ENCODE measurements at regions not wholly inside any gene's neighbourhood (a gene's known extent, or its start where the extent isn't known, plus 50 kb on each side); places are given as distances from the start of the nearest gene placed in this dataset.

DNA sequence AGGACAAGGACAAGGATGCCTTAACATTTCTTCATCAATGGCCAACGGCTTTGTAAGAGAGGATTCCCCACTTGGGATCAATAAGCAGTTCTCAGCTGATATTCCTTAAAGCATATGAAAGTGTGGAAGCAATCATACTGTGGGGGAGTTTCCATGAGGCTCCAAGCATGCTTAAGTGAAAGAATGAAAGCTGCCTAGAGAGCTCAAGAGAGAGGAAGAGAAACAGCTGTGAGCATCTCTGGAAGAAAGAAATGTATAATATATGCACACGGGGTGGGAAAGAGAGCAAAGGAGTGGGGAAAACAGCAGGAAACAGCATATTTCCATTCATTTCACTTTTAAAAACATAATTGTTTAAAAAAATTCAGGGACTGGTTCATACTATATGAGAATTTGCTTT is 94.7 kb upstream of the WARS2 start:
- no peaks in the 10 kb centered on the region for H3K27me3 ChIP-seq
- no peaks in the 10 kb centered on the region for H3K36me3 ChIP-seq
- H3K4me1 ChIP-seq: no peaks in the 10 kb centered on the region
- no peak overlapping the region for H3K4me3 ChIP-seq
- H3K27ac ChIP-seq: no peak overlapping the region
- intact Hi-C loops (cut with DNase I; ENCODE audit: low total_unique reads): no loop called here
- H3K9me3 ChIP-seq: no peaks in the 10 kb centered on the region
- TF ChIP-seq, protein P1, sequence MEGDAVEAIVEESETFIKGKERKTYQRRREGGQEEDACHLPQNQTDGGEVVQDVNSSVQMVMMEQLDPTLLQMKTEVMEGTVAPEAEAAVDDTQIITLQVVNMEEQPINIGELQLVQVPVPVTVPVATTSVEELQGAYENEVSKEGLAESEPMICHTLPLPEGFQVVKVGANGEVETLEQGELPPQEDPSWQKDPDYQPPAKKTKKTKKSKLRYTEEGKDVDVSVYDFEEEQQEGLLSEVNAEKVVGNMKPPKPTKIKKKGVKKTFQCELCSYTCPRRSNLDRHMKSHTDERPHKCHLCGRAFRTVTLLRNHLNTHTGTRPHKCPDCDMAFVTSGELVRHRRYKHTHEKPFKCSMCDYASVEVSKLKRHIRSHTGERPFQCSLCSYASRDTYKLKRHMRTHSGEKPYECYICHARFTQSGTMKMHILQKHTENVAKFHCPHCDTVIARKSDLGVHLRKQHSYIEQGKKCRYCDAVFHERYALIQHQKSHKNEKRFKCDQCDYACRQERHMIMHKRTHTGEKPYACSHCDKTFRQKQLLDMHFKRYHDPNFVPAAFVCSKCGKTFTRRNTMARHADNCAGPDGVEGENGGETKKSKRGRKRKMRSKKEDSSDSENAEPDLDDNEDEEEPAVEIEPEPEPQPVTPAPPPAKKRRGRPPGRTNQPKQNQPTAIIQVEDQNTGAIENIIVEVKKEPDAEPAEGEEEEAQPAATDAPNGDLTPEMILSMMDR (IDR thresholded peaks at IDR 0.05): no peak
- DNase-seq: no peak

DNA sequence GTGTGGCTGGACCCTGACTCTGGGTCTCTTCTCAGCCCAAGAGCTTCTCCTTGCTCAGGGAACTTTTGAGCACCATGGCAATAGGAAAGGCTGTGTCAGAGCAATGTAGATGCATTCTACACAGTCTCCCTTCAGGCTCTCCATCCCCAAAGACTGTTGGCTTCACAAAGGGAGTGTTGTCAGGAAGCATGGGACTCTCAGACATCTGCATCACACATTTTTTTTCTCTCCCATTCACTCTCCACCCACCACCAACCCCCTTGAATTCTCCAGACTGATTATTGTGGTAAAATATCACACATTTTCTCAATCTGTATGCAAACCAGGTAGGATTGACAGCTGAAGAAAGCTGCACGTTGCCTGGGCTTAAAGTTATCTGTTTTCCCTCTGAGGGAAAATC is 105.4 kb upstream of the WARS2 start:
- Histone ChIP-seq H3K36me3 (no peaks in the 10 kb centered on the region), H3K27me3 (no peaks in the 10 kb centered on the region), H3K4me1 (no peaks in the 10 kb centered on the region), H3K27ac (no peak overlapping the region), H3K9me3 (no peaks in the 10 kb centered on the region), H3K4me3 (no peak overlapping the region)
- TF ChIP-seq, protein P1 (IDR thresholded peaks at IDR 0.05): no peak
- intact Hi-C loops (cut with DNase I; ENCODE audit: low total_unique reads): no loop called here
- DNase-seq: no peak

DNA sequence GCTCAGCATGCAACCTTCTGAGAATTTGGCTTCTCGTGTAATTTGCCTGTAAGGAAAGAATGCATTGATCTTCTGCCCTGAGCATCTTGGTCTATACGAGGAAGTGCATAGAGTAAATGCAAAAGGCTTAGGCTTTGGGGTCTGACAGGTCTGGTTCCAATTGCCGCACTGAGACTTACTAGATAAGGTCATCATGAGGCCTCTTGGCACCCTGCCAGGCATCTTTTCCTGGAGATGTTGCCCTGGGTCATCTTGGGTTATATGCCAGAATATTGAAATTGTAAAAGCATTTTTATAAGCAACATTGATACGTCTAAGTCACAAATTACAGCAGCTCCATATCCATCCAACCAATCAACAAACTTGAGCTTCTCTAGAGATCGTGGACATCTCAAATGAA is 108.8 kb upstream of the WARS2 start:
- no peak overlapping the region for H3K27ac ChIP-seq
- TF ChIP-seq, protein P1 (IDR thresholded peaks at IDR 0.05): no peak
- H3K9me3 ChIP-seq: no peaks in the 10 kb centered on the region
- H3K27me3 ChIP-seq: no peaks in the 10 kb centered on the region
- H3K4me1 ChIP-seq: no peaks in the 10 kb centered on the region
- no peaks in the 10 kb centered on the region for H3K36me3 ChIP-seq
- no peak overlapping the region for H3K4me3 ChIP-seq
- intact Hi-C loops (cut with DNase I; ENCODE audit: low total_unique reads): no loop called here
- DNase-seq: no peak

DNA sequence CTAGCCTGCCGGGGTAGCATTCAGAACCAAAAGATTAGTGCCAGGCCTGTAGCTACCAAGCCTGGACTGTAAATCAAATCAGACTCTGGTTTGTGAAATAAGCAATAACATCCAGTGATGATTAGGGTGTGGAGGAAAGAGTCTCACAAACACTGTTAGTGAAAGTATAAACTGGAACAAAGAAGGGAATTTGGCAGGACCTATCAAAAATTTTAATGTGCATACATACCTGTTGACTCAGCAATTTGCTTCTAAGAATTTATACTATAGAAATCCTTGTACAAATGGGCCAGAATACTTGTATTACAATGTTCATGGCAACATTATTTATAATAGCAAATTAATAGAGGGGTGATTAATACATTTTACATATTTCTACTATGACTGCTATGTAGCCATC is 109.8 kb upstream of the WARS2 start:
- Histone ChIP-seq H3K36me3 (no peaks in the 10 kb centered on the region), H3K4me1 (no peaks in the 10 kb centered on the region), H3K9me3 (no peaks in the 10 kb centered on the region), H3K27me3 (no peaks in the 10 kb centered on the region), H3K27ac (no peak overlapping the region), H3K4me3 (no peak overlapping the region)
- intact Hi-C loops (cut with DNase I; ENCODE audit: low total_unique reads): no loop called here
- TF ChIP-seq, protein P1 (IDR thresholded peaks at IDR 0.05): no peak
- DNase-seq: no peak

DNA sequence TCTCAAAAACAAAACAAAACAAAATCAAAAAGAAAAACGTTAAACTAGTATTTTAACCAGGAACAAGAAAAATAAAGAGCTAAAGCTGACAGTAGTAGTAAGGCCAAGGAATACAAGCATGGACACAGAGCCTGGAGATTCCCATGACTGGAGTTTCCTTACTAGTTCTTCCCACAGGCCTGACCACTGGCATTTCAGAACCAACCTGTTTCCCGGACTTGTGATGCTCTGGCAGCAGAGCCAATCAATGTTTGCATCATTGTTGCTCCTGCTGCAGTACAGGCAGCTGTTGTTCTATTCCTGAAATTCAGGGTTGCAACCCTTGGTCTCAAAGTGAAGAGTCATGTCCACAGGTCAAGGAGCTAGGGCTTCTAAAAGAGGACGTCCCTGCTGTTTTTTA is 111.3 kb upstream of the WARS2 start:
- no peaks in the 10 kb centered on the region for H3K27me3 ChIP-seq
- no peaks in the 10 kb centered on the region for H3K4me1 ChIP-seq
- TF ChIP-seq, protein P1 (IDR thresholded peaks at IDR 0.05): no peak
- no peak overlapping the region for H3K4me3 ChIP-seq
- no peak for DNase-seq
- intact Hi-C loops (cut with DNase I; ENCODE audit: low total_unique reads): no loop called here
- no peak overlapping the region for H3K27ac ChIP-seq
- H3K36me3 ChIP-seq: no peaks in the 10 kb centered on the region
- H3K9me3 ChIP-seq: no peaks in the 10 kb centered on the region

DNA sequence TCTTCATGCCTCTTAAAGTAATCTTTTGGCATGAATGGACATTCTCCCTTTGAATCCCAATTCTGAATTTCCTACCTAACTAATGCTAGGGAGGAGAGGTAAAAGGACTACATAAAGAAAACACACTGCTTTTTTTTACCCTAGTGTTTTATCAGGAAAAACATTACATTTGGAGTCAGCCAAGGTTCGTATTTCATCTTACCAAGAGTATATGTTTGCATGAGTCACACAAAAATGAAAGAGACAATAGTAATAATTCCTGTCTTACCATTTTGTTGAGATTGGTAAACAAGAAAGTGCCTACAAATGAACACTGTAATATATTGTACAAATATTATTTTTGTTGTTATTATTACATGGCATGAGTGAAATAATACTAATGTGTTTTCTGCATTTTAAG is 112.9 kb upstream of the WARS2 start:
- no peaks in the 10 kb centered on the region for H3K36me3 ChIP-seq

More for the DNA sequence above, 112.9 kb upstream of the WARS2 start:
- Histone ChIP-seq H3K27ac (no peak overlapping the region), H3K4me1 (no peaks in the 10 kb centered on the region), H3K9me3 (no peaks in the 10 kb centered on the region), H3K27me3 (no peaks in the 10 kb centered on the region), H3K4me3 (no peak overlapping the region)
- TF ChIP-seq, protein P1 (IDR thresholded peaks at IDR 0.05): no peak
- DNase-seq: no peak
- intact Hi-C loops (cut with DNase I; ENCODE audit: low total_unique reads): no loop called here
